ENCODE measurements at regions not wholly inside any gene's neighbourhood (a gene's known extent, or its start where the extent isn't known, plus 50 kb on each side); places are given as distances from the start of the nearest gene placed in this dataset.

GRCh38 chr4:126354784-126355183, 1040.0 kb downstream of the FAT4 start:
- no peak for TF ChIP-seq CTCF (IDR thresholded peaks at IDR 0.05; ENCODE audit: borderline replicate concordance, insufficient read depth, low read depth, low read length)

GRCh38 chr4:126358041-126358440, 1043.3 kb downstream of the FAT4 start:
- no peak for TF ChIP-seq CTCF (IDR thresholded peaks at IDR 0.05; ENCODE audit: borderline replicate concordance, insufficient read depth, low read depth, low read length)
- no peak overlapping the region for H3K4me3 ChIP-seq (ENCODE audit: low read depth, low read length)

More at GRCh38 chr4:126354784-126355183, 1040.0 kb downstream of the FAT4 start:
- no peak overlapping the region for H3K4me3 ChIP-seq (ENCODE audit: low read depth, low read length)

GRCh38 chr4:126361287-126361686, 1046.5 kb downstream of the FAT4 start:
- TF ChIP-seq CTCF (IDR thresholded peaks at IDR 0.05; ENCODE audit: borderline replicate concordance, insufficient read depth, low read depth, low read length), result no peak
- no peak overlapping the region for H3K4me3 ChIP-seq (ENCODE audit: low read depth, low read length)

- TF ChIP-seq CTCF (IDR thresholded peaks at IDR 0.05; ENCODE audit: borderline replicate concordance, insufficient read depth, low read depth, low read length), result no peak
- H3K4me3 ChIP-seq (ENCODE audit: low read depth, low read length), result no peak overlapping the region
These were observed 1049.7 kb downstream of the FAT4 start for GRCh38 chr4:126364311-126364911.

- no peak overlapping the region for H3K4me3 ChIP-seq (ENCODE audit: low read depth, low read length)
- no peak for TF ChIP-seq CTCF (IDR thresholded peaks at IDR 0.05; ENCODE audit: borderline replicate concordance, insufficient read depth, low read depth, low read length)
These were observed 1054.3 kb downstream of the FAT4 start for GRCh38 chr4:126369076-126369475.

GRCh38 chr4:126372634-126373033, 1057.9 kb downstream of the FAT4 start:
- TF ChIP-seq CTCF (IDR thresholded peaks at IDR 0.05; ENCODE audit: borderline replicate concordance, insufficient read depth, low read depth, low read length), result no peak
- H3K4me3 ChIP-seq (ENCODE audit: low read depth, low read length), result no peak overlapping the region

- TF ChIP-seq CTCF (IDR thresholded peaks at IDR 0.05; ENCODE audit: borderline replicate concordance, insufficient read depth, low read depth, low read length), result no peak
- no peak overlapping the region for H3K4me3 ChIP-seq (ENCODE audit: low read depth, low read length)
These were observed 1060.8 kb downstream of the FAT4 start for GRCh38 chr4:126375462-126376054.

All from GM12875 (cell line).